ENCODE measurements at regions not wholly inside any gene's neighbourhood (a gene's known extent, or its start where the extent isn't known, plus 50 kb on each side); places are given as distances from the start of the nearest gene placed in this dataset.

GRCh38 chr10:128178302-128178958 lies 52.2 kb upstream of the MKI67 start:
- TF ChIP-seq EZH2phosphoT487 (IDR thresholded peaks at IDR 0.05; ENCODE audit: low read depth), result no peak
- TF ChIP-seq, protein P1, sequence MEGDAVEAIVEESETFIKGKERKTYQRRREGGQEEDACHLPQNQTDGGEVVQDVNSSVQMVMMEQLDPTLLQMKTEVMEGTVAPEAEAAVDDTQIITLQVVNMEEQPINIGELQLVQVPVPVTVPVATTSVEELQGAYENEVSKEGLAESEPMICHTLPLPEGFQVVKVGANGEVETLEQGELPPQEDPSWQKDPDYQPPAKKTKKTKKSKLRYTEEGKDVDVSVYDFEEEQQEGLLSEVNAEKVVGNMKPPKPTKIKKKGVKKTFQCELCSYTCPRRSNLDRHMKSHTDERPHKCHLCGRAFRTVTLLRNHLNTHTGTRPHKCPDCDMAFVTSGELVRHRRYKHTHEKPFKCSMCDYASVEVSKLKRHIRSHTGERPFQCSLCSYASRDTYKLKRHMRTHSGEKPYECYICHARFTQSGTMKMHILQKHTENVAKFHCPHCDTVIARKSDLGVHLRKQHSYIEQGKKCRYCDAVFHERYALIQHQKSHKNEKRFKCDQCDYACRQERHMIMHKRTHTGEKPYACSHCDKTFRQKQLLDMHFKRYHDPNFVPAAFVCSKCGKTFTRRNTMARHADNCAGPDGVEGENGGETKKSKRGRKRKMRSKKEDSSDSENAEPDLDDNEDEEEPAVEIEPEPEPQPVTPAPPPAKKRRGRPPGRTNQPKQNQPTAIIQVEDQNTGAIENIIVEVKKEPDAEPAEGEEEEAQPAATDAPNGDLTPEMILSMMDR (IDR thresholded peaks at IDR 0.05; ENCODE audit: low read depth, low read length), result peak; percentile 39
- H2AFZ ChIP-seq (ENCODE audit: low read depth, low read length), result no peak overlapping the region
- no peaks in the 10 kb centered on the region for H3K9me3 ChIP-seq (ENCODE audit: insufficient read depth, low read length)
- no peaks in the 10 kb centered on the region for H4K20me1 ChIP-seq (ENCODE audit: insufficient read depth, low read length)
- H3K4me1 ChIP-seq (ENCODE audit: low read length), result no peaks in the 10 kb centered on the region
- H3K79me2 ChIP-seq (ENCODE audit: low read length), result no peaks in the 10 kb centered on the region
- H3K4me2 ChIP-seq (ENCODE audit: low read length), result no peak overlapping the region
- no peak overlapping the region for H3K9ac ChIP-seq (ENCODE audit: low read length)
- no peaks in the 10 kb centered on the region for H3K36me3 ChIP-seq (replicated peaks; ENCODE audit: low read depth, low read length)
- no peak overlapping the region for H3K4me3 ChIP-seq (ENCODE audit: low read length)
- H3K27me3 ChIP-seq (ENCODE audit: low read depth, low read length), result no peaks in the 10 kb centered on the region; the same call in 1 of the 2 replicates
- H3K27ac ChIP-seq (ENCODE audit: low read length), result no peak overlapping the region

- Histone ChIP-seq H3K4me3 (ENCODE audit: low read length) (no peak overlapping the region), H3K9me3 (ENCODE audit: insufficient read depth, low read length) (no peaks in the 10 kb centered on the region), H3K4me1 (ENCODE audit: low read length) (no peaks in the 10 kb centered on the region), H3K36me3 (replicated peaks; ENCODE audit: low read depth, low read length) (no peaks in the 10 kb centered on the region), H3K79me2 (ENCODE audit: low read length) (no peaks in the 10 kb centered on the region), H3K4me2 (ENCODE audit: low read length) (no peak overlapping the region), H3K9ac (ENCODE audit: low read length) (no peak overlapping the region), H4K20me1 (ENCODE audit: insufficient read depth, low read length) (no peaks in the 10 kb centered on the region), H3K27me3 (ENCODE audit: low read depth, low read length) (no peaks in the 10 kb centered on the region; the same call in 1 of the 2 replicates), H2AFZ (ENCODE audit: low read depth, low read length) (no peak overlapping the region), H3K27ac (ENCODE audit: low read length) (no peak overlapping the region)
- TF ChIP-seq, protein P1 (IDR thresholded peaks at IDR 0.05; ENCODE audit: low read depth, low read length), result no peak
- TF ChIP-seq EZH2phosphoT487 (IDR thresholded peaks at IDR 0.05; ENCODE audit: low read depth), result no peak
Observed at GRCh38 chr10:128180843-128181242, 54.6 kb upstream of the MKI67 start.

DNA sequence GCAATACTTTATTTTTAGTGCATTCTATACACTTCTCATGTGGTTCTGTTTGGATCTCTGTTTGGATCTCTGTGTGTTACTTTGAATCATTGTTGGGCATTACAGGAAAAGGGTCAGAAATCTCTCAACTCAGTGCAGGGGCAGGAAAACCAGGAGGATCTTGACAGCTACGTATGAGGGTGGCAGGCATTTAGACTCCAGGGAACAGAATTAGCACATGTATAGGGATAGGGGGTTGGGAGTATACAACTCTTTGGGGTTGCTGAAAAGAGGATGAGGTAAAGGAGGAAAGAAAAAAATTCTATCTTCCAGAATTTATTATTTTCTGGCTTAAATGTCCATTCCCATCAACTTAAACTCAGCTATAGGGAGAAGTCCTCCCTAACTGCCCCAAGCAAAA lies 59.4 kb upstream of the MKI67 start:
- Histone ChIP-seq H3K27ac (ENCODE audit: low read length) (no peak overlapping the region), H2AFZ (ENCODE audit: low read depth, low read length) (no peak overlapping the region), H3K9me3 (ENCODE audit: insufficient read depth, low read length) (no peaks in the 10 kb centered on the region), H3K27me3 (ENCODE audit: low read depth, low read length) (no peaks in the 10 kb centered on the region), H3K4me1 (ENCODE audit: low read length) (no peaks in the 10 kb centered on the region), H3K4me3 (ENCODE audit: low read length) (no peak overlapping the region), H3K36me3 (replicated peaks; ENCODE audit: low read depth, low read length) (no peaks in the 10 kb centered on the region), H3K4me2 (ENCODE audit: low read length) (no peak overlapping the region), H4K20me1 (ENCODE audit: insufficient read depth, low read length) (no peaks in the 10 kb centered on the region), H3K79me2 (ENCODE audit: low read length) (no peaks in the 10 kb centered on the region), H3K9ac (ENCODE audit: low read length) (no peak overlapping the region)
- TF ChIP-seq, protein P1 (IDR thresholded peaks at IDR 0.05; ENCODE audit: low read depth, low read length), result no peak
- no peak for TF ChIP-seq EZH2phosphoT487 (IDR thresholded peaks at IDR 0.05; ENCODE audit: low read depth)

- TF ChIP-seq EZH2phosphoT487 (IDR thresholded peaks at IDR 0.05; ENCODE audit: low read depth), result no peak
- TF ChIP-seq, protein P1 (IDR thresholded peaks at IDR 0.05; ENCODE audit: low read depth, low read length), result no peak
- H3K4me1 ChIP-seq (ENCODE audit: low read length), result no peaks in the 10 kb centered on the region
- no peaks in the 10 kb centered on the region for H3K36me3 ChIP-seq (replicated peaks; ENCODE audit: low read depth, low read length)
- H2AFZ ChIP-seq (ENCODE audit: low read depth, low read length), result 0 out of 2 replicates have a peak overlapping the region, but pooled peaks have one; percentile 15
- H3K27me3 ChIP-seq (ENCODE audit: low read depth, low read length), result no peaks in the 10 kb centered on the region
- no peak overlapping the region for H3K9ac ChIP-seq (ENCODE audit: low read length)
- H3K4me2 ChIP-seq (ENCODE audit: low read length), result peak overlapping the region; percentile 49
- H3K4me3 ChIP-seq (ENCODE audit: low read length), result peak overlapping the region; percentile 26; the same call in 1 of the 2 replicates
- H3K9me3 ChIP-seq (ENCODE audit: insufficient read depth, low read length), result no peaks in the 10 kb centered on the region
- no peaks in the 10 kb centered on the region for H4K20me1 ChIP-seq (ENCODE audit: insufficient read depth, low read length)
- no peak overlapping the region for H3K27ac ChIP-seq (ENCODE audit: low read length)
- H3K79me2 ChIP-seq (ENCODE audit: low read length), result no peaks in the 10 kb centered on the region
Observed at GRCh38 chr10:128186959-128187787, 61.0 kb upstream of the MKI67 start.

Measured in OCI-LY3 (cell line).